A673 (cell line): ENCODE measurements at regions not wholly inside any gene's neighbourhood (a gene's known extent, or its start where the extent isn't known, plus 50 kb on each side); places are given as distances from the start of the nearest gene placed in this dataset.

ENCODE experiments used
- EZH2 ChIP-seq: fragments of 200-600 bp; sonication (generic); IDR thresholded peaks from 2 replicates; pipeline ENCODE4 v1.6.1; 2017; ENCODE audit warnings: borderline replicate concordance, low read depth, mild to moderate bottlenecking, mixed read lengths, antibody characterized with exemption, low read length; ENCODE audit not compliant: poor library complexity, severe bottlenecking
- TF ChIP-seq, protein P1 (sequence below): fragments of 300-800, 200-600 bp; sonication (generic); conservative IDR thresholded peaks from 2 replicates; pipeline ENCODE4 v1.5.1; 2017; ENCODE audit warnings: low read depth, mild to moderate bottlenecking, antibody characterized with exemption, low read length, moderate library complexity, mixed read lengths

DNA sequence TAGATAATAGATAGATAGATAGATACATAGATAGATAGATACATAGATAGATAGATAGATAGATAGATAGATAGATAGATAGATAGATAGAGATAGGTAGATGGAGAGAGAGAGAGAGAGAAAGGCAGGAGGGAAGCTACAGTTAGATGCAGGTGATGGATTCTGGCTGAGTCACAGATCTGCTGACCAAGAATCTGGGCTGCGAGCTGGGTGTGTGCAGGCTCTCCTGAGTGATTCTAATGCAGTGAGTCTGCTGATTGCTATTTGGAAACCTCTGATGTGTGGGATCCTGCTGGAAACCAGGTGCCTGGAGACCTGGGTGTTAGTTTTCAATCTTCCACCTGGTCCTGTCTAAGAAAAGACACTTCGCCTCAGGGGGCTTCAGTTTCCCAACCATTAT is 1441.8 kb downstream of the TBC1D22A start:
- TF ChIP-seq, protein P1, sequence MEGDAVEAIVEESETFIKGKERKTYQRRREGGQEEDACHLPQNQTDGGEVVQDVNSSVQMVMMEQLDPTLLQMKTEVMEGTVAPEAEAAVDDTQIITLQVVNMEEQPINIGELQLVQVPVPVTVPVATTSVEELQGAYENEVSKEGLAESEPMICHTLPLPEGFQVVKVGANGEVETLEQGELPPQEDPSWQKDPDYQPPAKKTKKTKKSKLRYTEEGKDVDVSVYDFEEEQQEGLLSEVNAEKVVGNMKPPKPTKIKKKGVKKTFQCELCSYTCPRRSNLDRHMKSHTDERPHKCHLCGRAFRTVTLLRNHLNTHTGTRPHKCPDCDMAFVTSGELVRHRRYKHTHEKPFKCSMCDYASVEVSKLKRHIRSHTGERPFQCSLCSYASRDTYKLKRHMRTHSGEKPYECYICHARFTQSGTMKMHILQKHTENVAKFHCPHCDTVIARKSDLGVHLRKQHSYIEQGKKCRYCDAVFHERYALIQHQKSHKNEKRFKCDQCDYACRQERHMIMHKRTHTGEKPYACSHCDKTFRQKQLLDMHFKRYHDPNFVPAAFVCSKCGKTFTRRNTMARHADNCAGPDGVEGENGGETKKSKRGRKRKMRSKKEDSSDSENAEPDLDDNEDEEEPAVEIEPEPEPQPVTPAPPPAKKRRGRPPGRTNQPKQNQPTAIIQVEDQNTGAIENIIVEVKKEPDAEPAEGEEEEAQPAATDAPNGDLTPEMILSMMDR = no peak
- TF ChIP-seq EZH2 = no peak
